ENCODE measurements at regions not wholly inside any gene's neighbourhood (a gene's known extent, or its start where the extent isn't known, plus 50 kb on each side); places are given as distances from the start of the nearest gene placed in this dataset.

- no peak for DNase-seq (ENCODE audit: low spot score)
- in situ Hi-C loops (cut with MboI; ENCODE audit: low pct_unique_long_range_greater_than_20kb, low sequenced_read_pairs, unreplicated experiment), result no loop called here
Measured at GRCh38 chr6:114897536-114897935, 554.7 kb upstream of the HS3ST5 start.

GRCh38 chr6:114892211-114892610, 549.4 kb upstream of the HS3ST5 start:
- in situ Hi-C loops (cut with MboI; ENCODE audit: low pct_unique_long_range_greater_than_20kb, low sequenced_read_pairs, unreplicated experiment), result no loop called here
- TF ChIP-seq CTCF (IDR thresholded peaks at IDR 0.05; ENCODE audit: extremely low read depth, insufficient read depth, missing control alignments), result no peak

More at GRCh38 chr6:114897536-114897935, 554.7 kb upstream of the HS3ST5 start:
- no peak for TF ChIP-seq CTCF (IDR thresholded peaks at IDR 0.05; ENCODE audit: extremely low read depth, insufficient read depth, missing control alignments)

GRCh38 chr6:114888241-114888640, 545.4 kb upstream of the HS3ST5 start:
- TF ChIP-seq CTCF (IDR thresholded peaks at IDR 0.05; ENCODE audit: extremely low read depth, insufficient read depth, missing control alignments), result no peak
- in situ Hi-C loops (cut with MboI; ENCODE audit: low pct_unique_long_range_greater_than_20kb, low sequenced_read_pairs, unreplicated experiment), result no loop called here
- no peak for DNase-seq (ENCODE audit: low spot score)

More at GRCh38 chr6:114892211-114892610, 549.4 kb upstream of the HS3ST5 start:
- DNase-seq (ENCODE audit: low spot score), result no peak

DNA sequence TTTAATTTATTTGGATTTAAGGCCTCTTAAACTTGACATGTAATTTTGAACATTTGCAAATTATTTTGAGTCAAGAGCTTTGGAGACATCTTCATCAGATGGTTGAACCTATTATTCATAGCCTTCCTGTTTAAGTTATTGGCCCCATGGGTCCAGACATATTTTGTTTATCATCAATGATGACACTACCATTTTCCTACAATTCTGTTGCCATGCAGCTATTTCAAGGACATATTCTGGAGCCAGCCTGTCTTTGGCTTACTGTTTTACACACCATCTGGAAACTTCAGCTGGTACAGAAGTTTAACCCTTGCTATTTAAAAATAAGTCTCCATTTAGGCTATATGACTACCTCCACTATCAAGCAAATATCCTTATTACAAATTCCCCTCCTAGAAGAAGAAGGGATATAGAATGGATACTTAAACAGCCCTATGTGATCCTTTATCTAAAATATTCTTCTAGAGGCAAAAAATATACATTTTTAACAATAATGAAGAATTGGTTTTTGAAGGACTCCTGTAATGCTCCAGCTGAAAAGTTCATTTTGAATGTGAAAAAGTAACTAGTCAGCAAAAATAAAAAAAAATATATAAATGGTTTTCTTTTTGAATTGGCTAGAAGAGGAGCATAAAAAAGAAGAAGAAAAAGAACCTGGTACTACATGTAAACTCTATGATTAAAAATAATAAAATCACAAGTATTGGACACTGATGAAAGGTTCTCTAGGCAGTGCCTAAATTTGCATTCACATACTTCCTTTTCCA, 544.0 kb upstream of the HS3ST5 start:
- no peak for TF ChIP-seq CTCF (IDR thresholded peaks at IDR 0.05; ENCODE audit: extremely low read depth, insufficient read depth, missing control alignments)
- in situ Hi-C loops (cut with MboI; ENCODE audit: low pct_unique_long_range_greater_than_20kb, low sequenced_read_pairs, unreplicated experiment), result no loop called here
- no peak for DNase-seq (ENCODE audit: low spot score)

GRCh38 chr6:114879693-114880092, 536.9 kb upstream of the HS3ST5 start:
- in situ Hi-C loops (cut with MboI; ENCODE audit: low pct_unique_long_range_greater_than_20kb, low sequenced_read_pairs, unreplicated experiment), result no loop called here
- DNase-seq (ENCODE audit: low spot score), result no peak

DNA sequence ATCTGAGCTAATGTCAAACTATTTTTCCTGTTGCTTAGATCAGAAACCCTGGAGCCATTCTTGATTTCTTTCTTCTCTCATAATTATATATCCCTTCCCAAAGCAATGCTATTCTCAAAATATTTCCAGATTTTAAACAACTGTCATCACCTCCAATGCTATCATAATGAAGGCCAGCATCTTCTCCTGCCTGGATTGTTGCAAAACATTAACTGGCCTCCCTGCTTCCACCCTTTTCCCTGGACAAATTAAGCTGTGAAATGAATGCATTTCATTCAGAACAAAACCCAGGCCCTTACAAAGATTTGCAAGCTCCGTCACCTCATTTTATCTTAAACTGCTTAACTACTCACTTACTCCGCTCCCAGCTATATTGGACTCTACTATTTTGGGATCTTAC, 535.3 kb upstream of the HS3ST5 start:
- TF ChIP-seq CTCF (IDR thresholded peaks at IDR 0.05; ENCODE audit: extremely low read depth, insufficient read depth, missing control alignments), result no peak
- no peak for DNase-seq (ENCODE audit: low spot score)
- in situ Hi-C loops (cut with MboI; ENCODE audit: low pct_unique_long_range_greater_than_20kb, low sequenced_read_pairs, unreplicated experiment), result no loop called here

More at GRCh38 chr6:114879693-114880092, 536.9 kb upstream of the HS3ST5 start:
- no peak for TF ChIP-seq CTCF (IDR thresholded peaks at IDR 0.05; ENCODE audit: extremely low read depth, insufficient read depth, missing control alignments)

Measured in GM13977 (cell line).